GM23338 (cell line): ENCODE measurements at regions not wholly inside any gene's neighbourhood (a gene's known extent, or its start where the extent isn't known, plus 50 kb on each side); places are given as distances from the start of the nearest gene placed in this dataset.

Source experiments
- ATAC-seq: fragments of 200-7000 bp; cut with Tn5 transposase; 3 replicates; pipeline ENCODE4 v1.9.1; 2020
- DNase-seq: peaks from one replicate; pipeline ENCODE4 v3.0.0-alpha.2; 2015; ENCODE audit warnings: low spot score
- H2AFZ ChIP-seq: fragments of 200-600 bp; sonication (generic); 2 replicates; pipeline ENCODE4 v1.8.0; 2016; ENCODE audit warnings: antibody characterized with exemption, mild to moderate bottlenecking, moderate library complexity
- H3F3A ChIP-seq: fragments of 200-600 bp; sonication (generic); replicated peaks from 2 replicates; pipeline ENCODE4 v1.8.0; 2017; ENCODE audit warnings: antibody characterized with exemption, mixed run types, low read depth
- H3K27ac ChIP-seq: fragments of 200-600 bp; sonication (generic); 2 replicates; pipeline ENCODE4 v1.6.1; 2016; ENCODE audit warnings: low read depth
- H3K27me3 ChIP-seq: fragments of 200-600 bp; sonication (generic); 2 replicates; pipeline ENCODE4 v1.8.0; 2016; ENCODE audit warnings: mild to moderate bottlenecking, mixed run types, moderate library complexity; ENCODE audit not compliant: insufficient read depth
- H3K36me3 ChIP-seq: fragments of 200-600 bp; sonication (generic); 2 replicates; pipeline ENCODE4 v1.8.0; 2016; ENCODE audit warnings: mild to moderate bottlenecking; ENCODE audit not compliant: insufficient read depth
- H3K4me1 ChIP-seq: fragments of 200-600 bp; sonication (generic); 2 replicates; pipeline ENCODE4 v1.8.0; 2016; ENCODE audit warnings: mild to moderate bottlenecking, moderate library complexity; ENCODE audit not compliant: insufficient read depth
- H3K4me2 ChIP-seq: fragments of 200-600 bp; sonication (generic); 2 replicates; pipeline ENCODE4 v1.7.1; 2017; ENCODE audit warnings: mixed run types
- H3K4me3 ChIP-seq: fragments of 200-600 bp; sonication (generic); 2 replicates; pipeline ENCODE4 v1.6.1; 2016; ENCODE audit warnings: mixed run types
- H3K79me2 ChIP-seq: fragments of 200-600 bp; sonication (generic); replicated peaks from 2 replicates; pipeline ENCODE4 v1.8.0; 2017; ENCODE audit warnings: mild to moderate bottlenecking; ENCODE audit not compliant: insufficient read depth
- H3K9me2 ChIP-seq: fragments of 200-600 bp; sonication (generic); 2 replicates; pipeline ENCODE4 v1.8.0; 2017; ENCODE audit not compliant: insufficient read depth
- H4K20me1 ChIP-seq: fragments of 200-600 bp; sonication (generic); replicated peaks from 2 replicates; pipeline ENCODE4 v1.8.0; 2017; ENCODE audit warnings: mild to moderate bottlenecking; ENCODE audit not compliant: insufficient read depth
- H3K27ac Mint-ChIP-seq: 2 replicates; pipeline ENCODE4 v1.8.0; 2020; ENCODE audit warnings: inconsistent platforms, mild to moderate bottlenecking, moderate library complexity, mixed read lengths
- H3K27me3 Mint-ChIP-seq: 3 replicates; pipeline ENCODE4 v1.8.0; 2022; ENCODE audit warnings: low read depth, mild to moderate bottlenecking, moderate library complexity, mixed read lengths, inconsistent platforms; ENCODE audit not compliant: insufficient read depth, poor library complexity
- H3K36me3 Mint-ChIP-seq: 3 replicates; pipeline ENCODE4 v1.8.0; 2021; ENCODE audit warnings: low read depth, mild to moderate bottlenecking, inconsistent platforms, moderate library complexity, mixed read lengths
- H3K4me1 Mint-ChIP-seq: 3 replicates; pipeline ENCODE4 v1.8.0; 2020; ENCODE audit warnings: mild to moderate bottlenecking, inconsistent platforms, mixed read lengths
- H3K4me3 Mint-ChIP-seq: 3 replicates; pipeline ENCODE4 v1.8.0; 2021; ENCODE audit warnings: moderate library complexity, mild to moderate bottlenecking, inconsistent platforms, mixed read lengths
- H3K9me3 Mint-ChIP-seq: 3 replicates; pipeline ENCODE4 v1.8.0; 2020; ENCODE audit warnings: moderate library complexity, mild to moderate bottlenecking, inconsistent platforms, mixed read lengths
- EZH2 ChIP-seq: fragments of 200-600 bp; sonication (generic); IDR thresholded peaks from one replicate; pipeline ENCODE4 v1.8.0; 2017; ENCODE audit warnings: antibody characterized with exemption, mild to moderate bottlenecking, low read depth; ENCODE audit not compliant: unreplicated experiment
- EZH2phosphoT487 ChIP-seq: fragments of 200-600 bp; sonication (generic); IDR thresholded peaks from one replicate; pipeline ENCODE4 v1.8.1; 2018; ENCODE audit warnings: antibody characterized with exemption; ENCODE audit not compliant: unreplicated experiment
- JUNB ChIP-seq: IDR thresholded peaks from one replicate; pipeline ENCODE4 v1.6.1; 2016; ENCODE audit warnings: antibody characterized with exemption; ENCODE audit not compliant: unreplicated experiment
- POLR2AphosphoS5 ChIP-seq: IDR thresholded peaks from 2 replicates; pipeline ENCODE4 v1.6.1; 2016; ENCODE audit warnings: antibody characterized with exemption, low read depth
- REST ChIP-seq: IDR thresholded peaks from one replicate; pipeline ENCODE4 v1.6.1; 2018; ENCODE audit warnings: antibody characterized with exemption; ENCODE audit not compliant: unreplicated experiment
- STAT1 ChIP-seq: IDR thresholded peaks from one replicate; pipeline ENCODE4 v1.6.1; 2016; ENCODE audit warnings: antibody characterized with exemption; ENCODE audit not compliant: unreplicated experiment
- ZNF114 ChIP-seq: fragments of 250-450 bp; sonication (Bioruptor Pico); IDR thresholded peaks from 2 replicates; pipeline ENCODE4 v1.5.0; 2020; ENCODE audit warnings: mild to moderate bottlenecking, moderate library complexity
- TF ChIP-seq, protein P1 (sequence below), 2 experiments: fragments of 200-600 bp in 1 of 2; sonication (generic) in 1 of 2; conservative IDR thresholded peaks; 2 replicates each; pipeline versions ENCODE4 v1.5.1 to v1.6.1; 2016 to 2017; ENCODE audit warnings: antibody characterized with exemption in 2 of 2, low read depth in 2 of 2, mild to moderate bottlenecking in 2 of 2, moderate library complexity in 1 of 2
- TF ChIP-seq, protein P2 (sequence below): IDR thresholded peaks from 2 replicates; pipeline ENCODE4 v1.6.1; 2016; ENCODE audit warnings: antibody characterized with exemption

- TF ChIP-seq, protein P1, sequence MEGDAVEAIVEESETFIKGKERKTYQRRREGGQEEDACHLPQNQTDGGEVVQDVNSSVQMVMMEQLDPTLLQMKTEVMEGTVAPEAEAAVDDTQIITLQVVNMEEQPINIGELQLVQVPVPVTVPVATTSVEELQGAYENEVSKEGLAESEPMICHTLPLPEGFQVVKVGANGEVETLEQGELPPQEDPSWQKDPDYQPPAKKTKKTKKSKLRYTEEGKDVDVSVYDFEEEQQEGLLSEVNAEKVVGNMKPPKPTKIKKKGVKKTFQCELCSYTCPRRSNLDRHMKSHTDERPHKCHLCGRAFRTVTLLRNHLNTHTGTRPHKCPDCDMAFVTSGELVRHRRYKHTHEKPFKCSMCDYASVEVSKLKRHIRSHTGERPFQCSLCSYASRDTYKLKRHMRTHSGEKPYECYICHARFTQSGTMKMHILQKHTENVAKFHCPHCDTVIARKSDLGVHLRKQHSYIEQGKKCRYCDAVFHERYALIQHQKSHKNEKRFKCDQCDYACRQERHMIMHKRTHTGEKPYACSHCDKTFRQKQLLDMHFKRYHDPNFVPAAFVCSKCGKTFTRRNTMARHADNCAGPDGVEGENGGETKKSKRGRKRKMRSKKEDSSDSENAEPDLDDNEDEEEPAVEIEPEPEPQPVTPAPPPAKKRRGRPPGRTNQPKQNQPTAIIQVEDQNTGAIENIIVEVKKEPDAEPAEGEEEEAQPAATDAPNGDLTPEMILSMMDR (conservative IDR thresholded peaks at IDR 0.05; ENCODE audit: low read depth in 2 of 2), result peak; percentile 79 to 83
- no peak for TF ChIP-seq ZNF114
Observed at GRCh38 chr12:58443273-58443980, 476.9 kb downstream of the LRIG3 start (continued).

DNA sequence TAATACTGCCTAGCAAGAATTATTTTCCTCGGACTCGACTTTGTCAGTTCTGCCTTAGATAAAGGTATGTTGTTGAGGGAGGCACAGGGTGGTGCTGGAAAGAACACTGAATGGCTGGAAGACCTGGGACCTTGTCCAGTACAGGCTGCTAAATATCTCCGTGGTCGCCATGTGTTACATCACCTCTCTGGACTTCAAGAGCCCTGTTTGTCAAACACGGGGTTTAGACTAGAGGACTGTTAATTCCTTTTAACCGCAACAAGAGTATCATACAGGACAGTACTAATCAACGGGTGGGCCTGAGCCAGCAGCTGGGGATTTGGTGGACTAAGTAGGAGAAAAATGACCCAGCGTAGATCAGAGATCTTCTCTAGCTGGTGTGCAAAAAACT, 476.3 kb downstream of the LRIG3 start:
- DNase-seq, result no peak
- Mint-ChIP-seq H3K4me1 (peaks cover 5% of the 10 kb centered on the region; the same call in 1 of the 3 replicates), H3K9me3 (no peaks in the 10 kb centered on the region), H3K27ac (no peak overlapping the region), H3K27me3 (no peaks in the 10 kb centered on the region), H3K4me3 (no peak overlapping the region), H3K36me3 (no peaks in the 10 kb centered on the region; the same call in 2 of the 3 replicates)
- H3K4me3 ChIP-seq, result no peak overlapping the region
- H3F3A ChIP-seq, result no peaks in the 10 kb centered on the region
- H3K79me2 ChIP-seq, result no peaks in the 10 kb centered on the region
- no peaks in the 10 kb centered on the region for H3K4me1 ChIP-seq
- H3K36me3 ChIP-seq, result no peaks in the 10 kb centered on the region
- H4K20me1 ChIP-seq, result no peaks in the 10 kb centered on the region
- no peak overlapping the region for H3K27ac ChIP-seq
- ATAC-seq, result no peak
- H2AFZ ChIP-seq, result no peak overlapping the region
- H3K27me3 ChIP-seq, result no peaks in the 10 kb centered on the region
- H3K4me2 ChIP-seq, result no peak overlapping the region
- no peaks in the 10 kb centered on the region for H3K9me2 ChIP-seq
- TF ChIP-seq ZNF114 (no peak), EZH2 (no peak), JUNB (no peak), EZH2phosphoT487 (no peak), POLR2AphosphoS5 (no peak), REST (no peak), STAT1 (no peak)
- TF ChIP-seq, protein P2, sequence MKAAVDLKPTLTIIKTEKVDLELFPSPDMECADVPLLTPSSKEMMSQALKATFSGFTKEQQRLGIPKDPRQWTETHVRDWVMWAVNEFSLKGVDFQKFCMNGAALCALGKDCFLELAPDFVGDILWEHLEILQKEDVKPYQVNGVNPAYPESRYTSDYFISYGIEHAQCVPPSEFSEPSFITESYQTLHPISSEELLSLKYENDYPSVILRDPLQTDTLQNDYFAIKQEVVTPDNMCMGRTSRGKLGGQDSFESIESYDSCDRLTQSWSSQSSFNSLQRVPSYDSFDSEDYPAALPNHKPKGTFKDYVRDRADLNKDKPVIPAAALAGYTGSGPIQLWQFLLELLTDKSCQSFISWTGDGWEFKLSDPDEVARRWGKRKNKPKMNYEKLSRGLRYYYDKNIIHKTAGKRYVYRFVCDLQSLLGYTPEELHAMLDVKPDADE, result no peak
- TF ChIP-seq, protein P1 (conservative IDR thresholded peaks at IDR 0.05; ENCODE audit: low read depth in 2 of 2), result no peak
